ENCODE measurements at regions not wholly inside any gene's neighbourhood (a gene's known extent, or its start where the extent isn't known, plus 50 kb on each side); places are given as distances from the start of the nearest gene placed in this dataset.

DNA sequence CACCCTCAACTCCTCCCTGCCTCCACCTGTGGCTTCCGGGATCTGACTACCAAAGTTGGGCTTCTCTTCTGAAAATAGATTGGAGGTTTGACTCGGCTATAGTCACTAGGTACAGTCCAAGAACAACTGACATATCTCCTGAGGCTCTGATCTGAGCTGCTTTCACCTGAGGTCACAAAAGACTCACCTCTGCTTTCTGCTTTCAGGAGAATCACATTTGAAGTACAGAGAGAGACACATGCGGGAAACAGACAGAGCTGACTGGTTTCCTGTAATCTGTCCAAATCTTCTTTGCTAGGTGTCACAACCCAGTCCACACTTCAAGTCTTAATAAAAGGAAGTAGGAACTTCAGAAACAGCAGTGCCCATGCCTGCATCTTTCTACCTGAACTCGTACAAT lies 245.4 kb upstream of the CHRM3 start:
- no peaks in the 10 kb centered on the region for H3K27me3 ChIP-seq
- no peak overlapping the region for H3K27ac ChIP-seq
- no peak for DNase-seq
- intact Hi-C loops (cut with DNase I), result no loop called here
- H3K9me3 ChIP-seq, result peaks cover 0 to 3% (median 0%) of the 10 kb centered on the region in 4 donors
- H3K36me3 ChIP-seq, result no peaks in the 10 kb centered on the region
- no peaks in the 10 kb centered on the region for H3K4me1 ChIP-seq
- TF ChIP-seq POLR2AphosphoS5 (IDR thresholded peaks at IDR 0.05), result no peak
- no peak for TF ChIP-seq EP300 (IDR thresholded peaks at IDR 0.05)
- no peak for TF ChIP-seq POLR2A (IDR thresholded peaks at IDR 0.05)
- TF ChIP-seq, protein P1, sequence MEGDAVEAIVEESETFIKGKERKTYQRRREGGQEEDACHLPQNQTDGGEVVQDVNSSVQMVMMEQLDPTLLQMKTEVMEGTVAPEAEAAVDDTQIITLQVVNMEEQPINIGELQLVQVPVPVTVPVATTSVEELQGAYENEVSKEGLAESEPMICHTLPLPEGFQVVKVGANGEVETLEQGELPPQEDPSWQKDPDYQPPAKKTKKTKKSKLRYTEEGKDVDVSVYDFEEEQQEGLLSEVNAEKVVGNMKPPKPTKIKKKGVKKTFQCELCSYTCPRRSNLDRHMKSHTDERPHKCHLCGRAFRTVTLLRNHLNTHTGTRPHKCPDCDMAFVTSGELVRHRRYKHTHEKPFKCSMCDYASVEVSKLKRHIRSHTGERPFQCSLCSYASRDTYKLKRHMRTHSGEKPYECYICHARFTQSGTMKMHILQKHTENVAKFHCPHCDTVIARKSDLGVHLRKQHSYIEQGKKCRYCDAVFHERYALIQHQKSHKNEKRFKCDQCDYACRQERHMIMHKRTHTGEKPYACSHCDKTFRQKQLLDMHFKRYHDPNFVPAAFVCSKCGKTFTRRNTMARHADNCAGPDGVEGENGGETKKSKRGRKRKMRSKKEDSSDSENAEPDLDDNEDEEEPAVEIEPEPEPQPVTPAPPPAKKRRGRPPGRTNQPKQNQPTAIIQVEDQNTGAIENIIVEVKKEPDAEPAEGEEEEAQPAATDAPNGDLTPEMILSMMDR (IDR thresholded peaks at IDR 0.05), result no peak
- no peak overlapping the region for H3K4me3 ChIP-seq
- 92% methylated on average over 4 of the region's 4 CpGs for WGBS, 2 donors

DNA sequence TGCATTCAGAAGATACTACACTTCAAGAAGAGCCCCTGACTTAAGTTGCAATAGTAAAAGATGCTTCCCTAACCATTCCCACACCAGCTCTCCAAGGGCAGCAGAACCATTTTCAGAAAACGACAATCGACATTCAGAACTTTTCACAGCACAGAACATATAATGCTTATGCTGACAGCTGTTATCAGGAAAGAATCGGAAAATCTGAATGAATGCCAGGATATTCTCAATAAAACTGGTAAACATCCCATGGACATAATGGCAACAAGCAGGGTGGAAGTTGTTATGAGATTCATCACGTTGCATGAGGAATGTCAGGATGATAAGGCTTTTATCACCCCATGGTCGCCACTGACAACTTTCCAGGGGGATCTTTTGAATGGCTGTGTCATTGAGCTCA lies 246.6 kb upstream of the CHRM3 start:
- intact Hi-C loops (cut with DNase I), result no loop called here
- no peaks in the 10 kb centered on the region for H3K4me1 ChIP-seq
- no peak overlapping the region for H3K4me3 ChIP-seq
- TF ChIP-seq POLR2AphosphoS5 (IDR thresholded peaks at IDR 0.05) (no peak), POLR2A (IDR thresholded peaks at IDR 0.05) (no peak), EP300 (IDR thresholded peaks at IDR 0.05) (no peak)
- TF ChIP-seq, protein P1 (IDR thresholded peaks at IDR 0.05), result no peak
- DNase-seq, result no peak
- H3K27me3 ChIP-seq, result no peaks in the 10 kb centered on the region
- 85 to 87% methylated on average over 5 of the region's 5 CpGs for WGBS, 2 donors
- H3K36me3 ChIP-seq, result no peaks in the 10 kb centered on the region
- H3K9me3 ChIP-seq, result peaks cover 0 to 3% (median 0%) of the 10 kb centered on the region in 4 donors
- H3K27ac ChIP-seq, result no peak overlapping the region

DNA sequence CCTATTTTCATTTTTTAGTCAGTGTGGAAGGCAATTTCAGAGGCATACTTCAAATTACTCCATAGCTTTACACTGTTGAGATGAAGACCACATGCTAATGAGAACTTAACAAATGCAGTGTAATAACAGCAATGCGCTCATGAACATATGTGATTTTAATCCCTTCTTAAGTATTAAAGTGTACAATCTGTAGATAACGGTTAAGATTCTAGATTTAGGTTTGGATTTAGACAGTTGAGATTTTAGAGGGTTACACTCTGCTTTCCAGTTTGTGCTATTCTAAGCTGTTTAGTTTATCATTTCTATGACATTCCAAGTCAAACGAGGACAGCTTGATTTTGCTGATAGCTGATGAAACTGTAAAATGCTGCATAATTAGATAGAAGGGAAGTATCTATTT lies 257.8 kb upstream of the CHRM3 start:
- 68 to 73% methylated on average over 3 of the region's 3 CpGs for WGBS, 2 donors
- Histone ChIP-seq H3K27me3 (no peaks in the 10 kb centered on the region), H3K9me3 (no peaks in the 10 kb centered on the region), H3K4me1 (no peaks in the 10 kb centered on the region), H3K4me3 (no peak overlapping the region), H3K36me3 (no peaks in the 10 kb centered on the region), H3K27ac (no peak overlapping the region)
- no peak for DNase-seq
- TF ChIP-seq POLR2AphosphoS5 (IDR thresholded peaks at IDR 0.05), result no peak
- TF ChIP-seq EP300 (IDR thresholded peaks at IDR 0.05), result no peak
- TF ChIP-seq, protein P1 (IDR thresholded peaks at IDR 0.05), result no peak
- TF ChIP-seq POLR2A (IDR thresholded peaks at IDR 0.05), result no peak
- intact Hi-C loops (cut with DNase I), result no loop called here

DNA sequence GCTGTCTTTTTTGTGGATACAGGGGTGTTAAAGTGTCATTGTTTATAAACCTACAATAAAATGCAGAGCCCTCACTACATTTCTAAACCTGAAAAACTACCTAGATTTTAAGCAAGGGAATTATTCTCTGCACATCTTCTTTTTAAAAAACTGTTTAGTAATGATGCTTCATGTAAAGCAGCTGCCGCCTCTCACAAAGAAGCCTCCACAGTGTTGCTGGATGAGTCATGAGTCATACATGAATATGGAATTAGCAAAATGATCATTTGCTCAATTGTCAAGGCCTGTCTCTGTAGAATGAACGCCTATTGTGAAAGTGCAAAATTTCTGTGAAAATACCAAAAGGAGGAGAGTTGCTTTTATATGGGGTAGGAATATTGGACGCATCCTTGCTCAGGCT lies 259.5 kb upstream of the CHRM3 start:
- 88 to 93% methylated on average over 3 of the region's 3 CpGs for WGBS, 2 donors
- TF ChIP-seq POLR2AphosphoS5 (IDR thresholded peaks at IDR 0.05), result no peak
- no peak for TF ChIP-seq EP300 (IDR thresholded peaks at IDR 0.05)
- TF ChIP-seq, protein P1 (IDR thresholded peaks at IDR 0.05), result no peak
- no peak for TF ChIP-seq POLR2A (IDR thresholded peaks at IDR 0.05)
- Histone ChIP-seq H3K27ac (no peak overlapping the region), H3K9me3 (no peaks in the 10 kb centered on the region), H3K4me3 (no peak overlapping the region), H3K36me3 (no peaks in the 10 kb centered on the region), H3K27me3 (no peaks in the 10 kb centered on the region), H3K4me1 (no peaks in the 10 kb centered on the region)
- no peak for DNase-seq
- intact Hi-C loops (cut with DNase I), result no loop called here

DNA sequence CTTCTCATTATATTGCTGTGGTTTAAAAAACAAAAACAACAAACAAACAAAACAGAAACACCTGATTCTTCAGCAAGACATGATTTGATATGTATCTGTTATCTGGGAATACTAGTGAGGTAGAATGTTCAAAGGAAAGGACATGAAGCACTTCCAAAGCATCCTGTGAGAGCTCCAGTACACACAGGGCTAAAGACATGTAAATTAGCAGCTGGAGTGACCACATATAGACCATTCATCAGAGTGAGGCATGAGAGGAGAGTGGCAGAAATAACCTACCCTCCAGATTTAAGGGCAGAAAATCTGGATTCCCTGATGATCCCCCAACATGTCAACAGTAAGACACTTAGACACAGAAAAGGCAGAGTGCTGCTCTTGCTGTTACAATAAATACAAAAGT lies 260.5 kb upstream of the CHRM3 start:
- Histone ChIP-seq H3K27me3 (no peaks in the 10 kb centered on the region), H3K9me3 (no peaks in the 10 kb centered on the region), H3K4me1 (no peaks in the 10 kb centered on the region), H3K4me3 (no peak overlapping the region), H3K27ac (no peak overlapping the region), H3K36me3 (no peaks in the 10 kb centered on the region)
- DNase-seq, result no peak
- intact Hi-C loops (cut with DNase I), result no loop called here
- TF ChIP-seq POLR2A (IDR thresholded peaks at IDR 0.05) (no peak), EP300 (IDR thresholded peaks at IDR 0.05) (no peak), POLR2AphosphoS5 (IDR thresholded peaks at IDR 0.05) (no peak)
- TF ChIP-seq, protein P1 (IDR thresholded peaks at IDR 0.05), result no peak

All from sigmoid colon (tissue), 6 donors.